ENCODE measurements at regions not wholly inside any gene's neighbourhood (a gene's known extent, or its start where the extent isn't known, plus 50 kb on each side); places are given as distances from the start of the nearest gene placed in this dataset.
A peak's percentile ranks its signal among the peaks of the same experiment; 100 is the strongest.
"Not testable (repeated sequence)": the region's sequence is repeated elsewhere in the genome, so short reads cannot be mapped to it uniquely, and the experiment has no call there.

DNA sequence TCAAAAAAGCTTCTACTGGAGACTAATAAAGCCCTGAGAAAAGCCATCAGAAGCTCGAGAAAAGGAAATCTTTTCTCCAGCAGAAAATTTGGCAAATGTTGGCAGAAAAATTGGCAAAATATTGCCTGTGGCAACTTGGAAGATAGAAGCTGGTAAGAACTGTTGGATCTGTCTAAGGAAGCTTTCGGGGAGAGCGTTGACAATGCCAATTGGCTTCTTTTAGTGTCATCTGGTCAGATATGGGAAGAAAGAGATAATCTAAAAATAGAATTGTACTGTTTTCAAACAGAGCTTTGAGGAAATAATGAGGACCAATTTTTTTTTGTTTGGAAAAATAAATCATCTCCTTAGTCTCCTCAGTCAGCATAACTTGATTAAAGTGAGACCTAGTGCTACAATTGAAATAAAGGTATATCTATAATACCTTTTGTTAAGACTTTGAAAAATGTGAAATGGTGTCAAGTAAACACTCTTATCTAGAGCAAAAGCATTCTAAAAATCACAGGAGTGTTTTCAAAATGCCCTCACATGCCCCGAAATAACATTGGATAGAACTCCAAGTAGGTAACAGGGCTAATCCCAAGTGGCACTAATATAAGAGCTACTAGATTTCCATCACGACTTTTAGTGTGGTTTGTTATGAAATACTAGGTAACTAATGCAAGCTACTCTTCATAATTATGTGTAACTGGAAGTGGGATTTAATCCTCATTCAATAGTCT is 882.2 kb upstream of the B3GALT2 start:
- Histone ChIP-seq H3K9me3 (ENCODE audit: control insufficient read depth in 2 of 2, low read length in 2 of 2) (no peaks in the 10 kb centered on the region), H3K27me3 (ENCODE audit: control insufficient read depth, insufficient read depth, low read length) (no peaks in the 10 kb centered on the region), H3K27ac (ENCODE audit: insufficient read depth, low read length, poor library complexity, severe bottlenecking) (no peak overlapping the region), H3K4me3 (ENCODE audit: low read depth, low read length) (no peak overlapping the region), H3K36me3 (ENCODE audit: control insufficient read depth, insufficient read depth, low read length) (no peaks in the 10 kb centered on the region), H3K4me1 (ENCODE audit: control insufficient read depth, insufficient read depth, low read length, poor library complexity, severe bottlenecking) (no peaks in the 10 kb centered on the region)
- ATAC-seq (ENCODE audit: low read depth in 2 of 2) (no peak), DNase-seq (no peak)
- H3K36me3 Mint-ChIP-seq: peaks cover 3% of the 10 kb centered on the region
- H3K9me3 Mint-ChIP-seq: peaks cover 0 to 5% (median 1%) of the 10 kb centered on the region in 7 donors
- no peak overlapping the region for H3K4me3 Mint-ChIP-seq
- H3K27me3 Mint-ChIP-seq: no peaks in the 10 kb centered on the region
- no peaks in the 10 kb centered on the region for H3K4me1 Mint-ChIP-seq
- no peak overlapping the region for H3K27ac Mint-ChIP-seq

GRCh38 chr1:194067772-194068171 is 881.4 kb upstream of the B3GALT2 start:
- peaks cover 3% of the 10 kb centered on the region for H3K36me3 Mint-ChIP-seq
- Histone ChIP-seq H3K9me3 (ENCODE audit: control insufficient read depth in 2 of 2, low read length in 2 of 2) (no peaks in the 10 kb centered on the region), H3K36me3 (ENCODE audit: control insufficient read depth, insufficient read depth, low read length) (no peaks in the 10 kb centered on the region), H3K27me3 (ENCODE audit: control insufficient read depth, insufficient read depth, low read length) (no peaks in the 10 kb centered on the region), H3K4me3 (ENCODE audit: low read depth, low read length) (no peak overlapping the region), H3K27ac (ENCODE audit: insufficient read depth, low read length, poor library complexity, severe bottlenecking) (no peak overlapping the region), H3K4me1 (ENCODE audit: control insufficient read depth, insufficient read depth, low read length, poor library complexity, severe bottlenecking) (no peaks in the 10 kb centered on the region)
- no peaks in the 10 kb centered on the region for H3K27me3 Mint-ChIP-seq
- ATAC-seq (ENCODE audit: low read depth in 2 of 2) (no peak), DNase-seq (no peak)
- H3K4me3 Mint-ChIP-seq: no peak overlapping the region
- no peaks in the 10 kb centered on the region for H3K4me1 Mint-ChIP-seq
- peaks cover 0 to 8% (median 1%) of the 10 kb centered on the region in 7 donors for H3K9me3 Mint-ChIP-seq
- H3K27ac Mint-ChIP-seq: no peak overlapping the region

DNA sequence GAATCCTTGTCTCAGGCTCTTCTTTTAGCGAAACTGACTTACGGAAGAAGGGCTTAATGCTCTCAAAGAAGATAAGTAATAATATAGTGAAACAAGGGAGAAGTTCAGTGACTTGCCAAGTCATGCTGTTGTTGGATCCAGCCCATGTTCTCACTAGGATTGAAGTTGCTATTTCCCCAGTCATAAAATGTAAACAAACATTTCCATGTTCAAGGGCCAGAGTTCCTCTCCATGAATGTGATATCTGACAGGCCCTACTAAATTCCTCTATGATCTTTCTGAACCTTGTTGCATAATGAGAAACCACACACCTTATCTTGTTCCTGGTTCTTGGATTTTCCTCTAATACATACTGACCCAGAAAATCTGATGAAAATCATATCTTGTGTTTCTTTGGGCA is 876.5 kb upstream of the B3GALT2 start:
- no peak overlapping the region for H3K4me3 Mint-ChIP-seq
- no peak overlapping the region for H3K27ac Mint-ChIP-seq
- no peaks in the 10 kb centered on the region for H3K36me3 Mint-ChIP-seq
- peaks cover 13 to 30% (median 18%) of the 10 kb centered on the region in 4 donors for H3K4me1 Mint-ChIP-seq
- peaks cover 0 to 11% (median 1%) of the 10 kb centered on the region in 7 donors for H3K9me3 Mint-ChIP-seq
- Histone ChIP-seq H3K4me3 (ENCODE audit: low read depth, low read length) (no peak overlapping the region), H3K4me1 (ENCODE audit: control insufficient read depth, insufficient read depth, low read length, poor library complexity, severe bottlenecking) (peaks cover 15% of the 10 kb centered on the region), H3K9me3 (ENCODE audit: control insufficient read depth in 2 of 2, low read length in 2 of 2) (no peaks in the 10 kb centered on the region), H3K27me3 (ENCODE audit: control insufficient read depth, insufficient read depth, low read length) (no peaks in the 10 kb centered on the region), H3K36me3 (ENCODE audit: control insufficient read depth, insufficient read depth, low read length) (no peaks in the 10 kb centered on the region), H3K27ac (ENCODE audit: insufficient read depth, low read length, poor library complexity, severe bottlenecking) (no peak overlapping the region)
- ATAC-seq (ENCODE audit: low read depth in 2 of 2) (no peak), DNase-seq (no peak)
- no peaks in the 10 kb centered on the region for H3K27me3 Mint-ChIP-seq

DNA sequence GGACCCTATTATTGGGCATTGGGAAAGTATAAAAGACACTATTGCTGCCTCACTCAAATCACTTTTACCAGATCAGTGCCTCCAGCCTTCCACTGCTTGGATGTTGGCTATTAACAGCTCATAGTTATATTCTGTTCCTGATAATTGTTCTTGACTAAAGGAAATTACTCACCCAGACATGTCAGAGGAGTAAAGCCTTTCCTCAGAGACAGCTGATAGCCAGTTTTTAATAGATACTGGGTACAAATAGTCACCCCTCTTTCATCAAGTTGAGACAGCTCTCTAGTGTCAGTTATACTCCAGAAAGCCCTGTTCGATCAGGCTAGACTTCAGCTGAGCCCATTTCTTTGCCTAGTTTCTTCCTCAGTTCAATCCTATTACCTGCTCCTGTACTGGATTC is 876.1 kb upstream of the B3GALT2 start:
- H3K4me3 ChIP-seq (ENCODE audit: low read depth, low read length): no peak overlapping the region
- H3K9me3 ChIP-seq (ENCODE audit: control insufficient read depth in 2 of 2, low read length in 2 of 2): no peaks in the 10 kb centered on the region
- H3K4me1 ChIP-seq (ENCODE audit: control insufficient read depth, insufficient read depth, low read length, poor library complexity, severe bottlenecking): peaks cover 17% of the 10 kb centered on the region
- Mint-ChIP-seq H3K36me3 (no peaks in the 10 kb centered on the region), H3K4me1 (peaks cover 13 to 33% (median 21%) of the 10 kb centered on the region in 4 donors), H3K9me3 (peaks cover 0 to 11% (median 1%) of the 10 kb centered on the region in 7 donors), H3K27me3 (no peaks in the 10 kb centered on the region), H3K4me3 (no peak overlapping the region), H3K27ac (no peak overlapping the region)
- H3K36me3 ChIP-seq (ENCODE audit: control insufficient read depth, insufficient read depth, low read length): no peaks in the 10 kb centered on the region
- ATAC-seq (ENCODE audit: low read depth in 2 of 2): no peak
- H3K27me3 ChIP-seq (ENCODE audit: control insufficient read depth, insufficient read depth, low read length): no peaks in the 10 kb centered on the region
- H3K27ac ChIP-seq (ENCODE audit: insufficient read depth, low read length, poor library complexity, severe bottlenecking): no peak overlapping the region
- DNase-seq: no peak

DNA sequence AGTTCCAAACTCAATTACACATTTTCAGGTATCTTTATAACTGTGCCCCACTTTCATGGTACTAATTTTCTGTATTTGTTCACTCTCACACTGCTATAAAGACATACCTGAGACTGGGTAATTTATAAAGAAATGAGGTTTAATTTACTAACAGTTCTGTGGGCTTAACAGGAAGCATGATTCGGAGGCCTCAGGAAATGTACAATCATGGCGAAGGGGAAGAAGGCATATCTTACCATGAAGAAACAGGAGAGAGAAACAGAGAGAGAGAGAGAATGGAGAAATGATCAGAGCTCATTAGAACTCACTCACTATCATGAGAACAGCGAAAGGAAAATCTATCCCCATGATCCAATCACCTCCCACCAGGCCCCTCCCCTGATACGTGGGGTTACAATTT is 874.1 kb upstream of the B3GALT2 start:
- peak overlapping the region; percentile 33 to 88 (median 53) for H3K27ac Mint-ChIP-seq
- H3K36me3 Mint-ChIP-seq: no peaks in the 10 kb centered on the region
- peak overlapping the region in 3 of 4 donors; percentile 15 to 63 (median 55) for H3K4me3 Mint-ChIP-seq
- H3K27me3 ChIP-seq (ENCODE audit: control insufficient read depth, insufficient read depth, low read length): no peaks in the 10 kb centered on the region
- no peaks in the 10 kb centered on the region for H3K9me3 ChIP-seq (ENCODE audit: control insufficient read depth in 2 of 2, low read length in 2 of 2)
- ATAC-seq (ENCODE audit: low read depth in 2 of 2) (peak in 1 of 2 donors; percentile 10), DNase-seq (peak in 1 of 3 donors; percentile 13)
- peaks cover 37% of the 10 kb centered on the region for H3K4me1 ChIP-seq (ENCODE audit: control insufficient read depth, insufficient read depth, low read length, poor library complexity, severe bottlenecking)
- no peaks in the 10 kb centered on the region for H3K36me3 ChIP-seq (ENCODE audit: control insufficient read depth, insufficient read depth, low read length)
- peaks cover 25 to 53% (median 40%) of the 10 kb centered on the region in 4 donors for H3K4me1 Mint-ChIP-seq
- H3K9me3 Mint-ChIP-seq: peaks cover 0 to 11% (median 1%) of the 10 kb centered on the region in 7 donors
- H3K4me3 ChIP-seq (ENCODE audit: low read depth, low read length): peak overlapping the region; percentile 60
- H3K27ac ChIP-seq (ENCODE audit: insufficient read depth, low read length, poor library complexity, severe bottlenecking): no peak overlapping the region
- no peaks in the 10 kb centered on the region for H3K27me3 Mint-ChIP-seq

DNA sequence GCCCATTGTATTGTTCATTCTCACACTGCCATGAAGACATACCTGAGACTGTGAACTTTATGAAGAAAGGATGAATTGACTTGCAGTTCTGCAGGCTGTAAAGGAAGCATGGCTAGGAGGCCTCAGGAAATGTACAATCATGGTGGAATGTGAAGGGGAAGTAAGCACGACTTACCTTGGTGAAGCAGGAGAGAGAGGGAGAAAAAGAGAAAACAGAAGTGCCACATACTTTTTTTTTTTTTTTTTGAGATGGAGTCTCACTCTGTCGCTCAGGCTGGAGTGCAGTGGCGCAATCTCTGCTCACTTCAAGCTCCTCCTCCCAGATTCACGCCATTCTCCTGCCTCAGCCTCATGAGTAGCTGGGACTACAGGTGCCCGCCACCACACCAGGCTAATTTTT is 871.9 kb upstream of the B3GALT2 start:
- peaks cover 50% of the 10 kb centered on the region for H3K4me1 ChIP-seq (ENCODE audit: control insufficient read depth, insufficient read depth, low read length, poor library complexity, severe bottlenecking)

GRCh38 chr1:194056169-194056568 is 869.8 kb upstream of the B3GALT2 start:
- peak overlapping the region; percentile 70 to 77 (median 75) for H3K27ac Mint-ChIP-seq

More for the DNA sequence above, 871.9 kb upstream of the B3GALT2 start:
- H3K27ac Mint-ChIP-seq: peak overlapping the region in 1 of 3 donors; percentile 43
- H3K36me3 ChIP-seq (ENCODE audit: control insufficient read depth, insufficient read depth, low read length); H3K36me3 Mint-ChIP-seq; H3K9me3 Mint-ChIP-seq; H3K27me3 Mint-ChIP-seq; H3K4me3 ChIP-seq (ENCODE audit: low read depth, low read length); H3K27ac ChIP-seq (ENCODE audit: insufficient read depth, low read length, poor library complexity, severe bottlenecking); H3K4me3 Mint-ChIP-seq; H3K27me3 ChIP-seq (ENCODE audit: control insufficient read depth, insufficient read depth, low read length); ATAC-seq (ENCODE audit: low read depth in 2 of 2); DNase-seq; H3K9me3 ChIP-seq (ENCODE audit: control insufficient read depth in 2 of 2, low read length in 2 of 2): not testable (repeated sequence)
- peaks cover 33 to 72% (median 56%) of the 10 kb centered on the region in 4 donors for H3K4me1 Mint-ChIP-seq

GRCh38 chr1:194055536-194055935 is 869.1 kb upstream of the B3GALT2 start:
- Histone ChIP-seq H3K36me3 (ENCODE audit: control insufficient read depth, insufficient read depth, low read length) (no peaks in the 10 kb centered on the region), H3K27me3 (ENCODE audit: control insufficient read depth, insufficient read depth, low read length) (no peaks in the 10 kb centered on the region), H3K9me3 (ENCODE audit: control insufficient read depth in 2 of 2, low read length in 2 of 2) (no peaks in the 10 kb centered on the region), H3K4me3 (ENCODE audit: low read depth, low read length) (no peak overlapping the region), H3K27ac (ENCODE audit: insufficient read depth, low read length, poor library complexity, severe bottlenecking) (no peak overlapping the region), H3K4me1 (ENCODE audit: control insufficient read depth, insufficient read depth, low read length, poor library complexity, severe bottlenecking) (peaks cover 61% of the 10 kb centered on the region)
- Mint-ChIP-seq H3K4me1 (peaks cover 38 to 79% (median 67%) of the 10 kb centered on the region in 4 donors), H3K9me3 (peaks cover 0 to 4% (median 0%) of the 10 kb centered on the region in 7 donors), H3K36me3 (no peaks in the 10 kb centered on the region), H3K4me3 (peak overlapping the region in 1 of 4 donors; percentile 73), H3K27ac (peak overlapping the region in 2 of 3 donors; percentile 10 to 70), H3K27me3 (no peaks in the 10 kb centered on the region)
- ATAC-seq (ENCODE audit: low read depth in 2 of 2) (no peak), DNase-seq (no peak)

More at GRCh38 chr1:194056169-194056568, 869.8 kb upstream of the B3GALT2 start:
- Histone ChIP-seq H3K27ac (ENCODE audit: insufficient read depth, low read length, poor library complexity, severe bottlenecking) (peak overlapping the region; percentile 25), H3K27me3 (ENCODE audit: control insufficient read depth, insufficient read depth, low read length) (no peaks in the 10 kb centered on the region), H3K9me3 (ENCODE audit: control insufficient read depth in 2 of 2, low read length in 2 of 2) (no peaks in the 10 kb centered on the region), H3K36me3 (ENCODE audit: control insufficient read depth, insufficient read depth, low read length) (no peaks in the 10 kb centered on the region), H3K4me3 (ENCODE audit: low read depth, low read length) (peak overlapping the region; percentile 8), H3K4me1 (ENCODE audit: control insufficient read depth, insufficient read depth, low read length, poor library complexity, severe bottlenecking) (peaks cover 64% of the 10 kb centered on the region)
- DNase-seq (peak in 2 of 3 donors; percentile 47 to 65), ATAC-seq (ENCODE audit: low read depth in 2 of 2) (peak; percentile 51 to 52)
- Mint-ChIP-seq H3K36me3 (no peaks in the 10 kb centered on the region), H3K27me3 (no peaks in the 10 kb centered on the region), H3K9me3 (peaks cover 0 to 4% (median 0%) of the 10 kb centered on the region in 7 donors), H3K4me1 (peaks cover 45 to 86% (median 70%) of the 10 kb centered on the region in 4 donors), H3K4me3 (peak overlapping the region; percentile 14 to 73 (median 42))

Data from CD4-positive, CD25-positive, alpha-beta regulatory T cell (primary cell).